Activated CD4-positive, alpha-beta T cell treated with anti-CD3 and anti-CD28 coated beads, Interleukin-10, Interleukin-2, amounts not matched to agents 100 ng/mL and 50 ng/mL, durations not matched to agents 16 hours and 8 hours (primary cell): ENCODE measurements at regions not wholly inside any gene's neighbourhood (a gene's known extent, or its start where the extent isn't known, plus 50 kb on each side); places are given as distances from the start of the nearest gene placed in this dataset.

Source experiments
- DNase-seq: peaks from one replicate; pipeline ENCODE4 v3.0.0-alpha.2; 2020

DNA sequence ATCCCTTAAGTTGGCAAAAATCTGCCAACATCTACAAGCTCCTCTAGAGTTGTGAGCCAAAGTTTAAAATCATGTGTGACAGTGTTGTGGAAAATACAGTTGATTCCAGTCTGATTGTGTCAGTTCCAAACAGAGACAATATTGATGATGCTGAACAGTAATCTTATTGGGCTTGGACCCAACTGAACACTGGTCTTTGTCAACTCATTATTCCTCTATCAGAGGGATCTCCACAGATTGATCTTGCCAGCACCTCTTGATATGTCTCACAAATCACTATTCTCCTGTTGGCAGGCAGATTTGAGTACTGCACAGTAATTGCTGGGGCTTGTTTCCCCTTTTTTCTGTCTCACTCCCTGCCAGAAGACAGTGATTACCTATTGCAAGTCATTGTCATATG lies 326.6 kb upstream of the DPH6 start:
- DNase-seq, result no peak

DNA sequence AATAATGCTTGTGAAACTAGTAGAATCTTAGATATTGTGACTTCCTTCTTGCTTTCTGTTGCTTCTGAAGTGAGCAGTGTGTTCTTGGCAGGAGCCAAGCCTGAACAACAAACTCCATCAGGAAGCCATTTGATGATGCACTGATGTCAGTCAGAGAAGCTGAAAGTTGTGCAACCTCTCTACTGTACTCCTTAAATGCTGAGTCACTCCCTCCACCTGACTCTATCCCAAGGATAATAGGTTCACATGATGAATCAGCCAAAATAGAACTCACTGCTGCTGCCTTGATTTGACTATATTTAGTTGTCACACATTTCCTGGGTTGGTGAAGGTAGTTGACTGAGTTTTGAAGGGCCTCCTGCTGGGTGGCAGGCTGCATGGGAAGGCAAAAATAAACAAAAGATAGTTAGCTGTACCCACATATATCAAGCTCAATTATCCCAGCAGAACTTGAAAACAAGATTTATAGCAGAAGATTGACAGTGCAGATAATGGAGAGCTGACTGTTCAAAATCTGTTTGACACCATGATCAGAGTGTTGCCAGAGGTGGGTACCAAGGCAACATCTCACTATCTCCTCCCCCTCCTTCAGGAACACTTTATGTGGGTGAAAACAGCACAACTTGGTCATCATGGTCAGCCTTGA lies 328.4 kb upstream of the DPH6 start:
- DNase-seq, result peak; percentile 2

GRCh38 chr15:35876762-35877161 lies 330.8 kb upstream of the DPH6 start:
- DNase-seq, result no peak

- no peak for DNase-seq
These were observed 334.9 kb upstream of the DPH6 start for GRCh38 chr15:35880896-35881295.

- no peak for DNase-seq
These were observed 339.9 kb upstream of the DPH6 start for GRCh38 chr15:35885870-35886269.

GRCh38 chr15:35886765-35887164 lies 340.8 kb upstream of the DPH6 start:
- DNase-seq, result no peak

GRCh38 chr15:35888815-35889214 lies 342.9 kb upstream of the DPH6 start:
- DNase-seq, result no peak

- no peak for DNase-seq
These were observed 361.5 kb upstream of the DPH6 start for GRCh38 chr15:35907511-35907910.

GRCh38 chr15:35909414-35909813 lies 363.4 kb upstream of the DPH6 start:
- DNase-seq, result no peak

DNA sequence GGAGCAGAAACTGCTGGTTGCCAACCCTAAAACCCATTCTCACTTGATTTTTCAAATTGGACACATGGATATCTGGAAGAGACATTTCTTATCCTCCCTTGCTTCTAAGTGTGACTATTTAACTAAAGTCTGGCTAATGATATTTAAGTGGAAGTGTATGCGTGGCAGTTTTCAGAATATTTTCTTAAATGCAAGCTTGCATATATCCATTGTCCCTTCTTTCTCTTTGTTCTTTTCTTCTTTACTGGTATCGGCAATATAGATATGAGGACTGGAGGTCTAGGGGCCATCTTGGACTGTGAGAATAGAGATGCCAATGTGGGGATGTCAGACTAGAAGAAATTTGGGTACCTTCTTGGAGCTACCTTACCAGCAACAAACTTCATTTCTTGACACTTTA lies 364.3 kb upstream of the DPH6 start:
- DNase-seq, result no peak

GRCh38 chr15:35911052-35911777 lies 365.2 kb upstream of the DPH6 start:
- no peak for DNase-seq

- no peak for DNase-seq
These were observed 366.2 kb upstream of the DPH6 start for GRCh38 chr15:35912196-35912595.

- no peak for DNase-seq
These were observed 368.6 kb upstream of the DPH6 start for GRCh38 chr15:35914573-35914972.

DNA sequence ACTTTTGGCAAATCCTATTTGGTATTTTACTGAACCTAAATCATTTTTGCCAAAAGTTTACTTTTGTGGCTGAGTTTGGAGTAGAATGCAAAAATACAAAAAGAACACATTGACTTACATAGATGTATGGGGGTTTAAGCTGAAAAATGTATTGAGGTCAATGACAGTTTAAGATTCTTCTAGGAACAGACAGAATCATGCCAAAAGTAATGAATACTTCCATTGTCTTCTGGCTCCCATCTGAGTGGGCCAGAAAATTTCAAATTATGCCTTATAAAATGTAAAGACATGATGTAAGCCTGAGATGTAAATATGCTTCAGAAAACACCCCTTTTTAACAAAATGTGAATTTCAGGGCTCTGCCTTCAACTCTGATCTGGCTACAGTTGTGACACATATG lies 375.1 kb upstream of the DPH6 start:
- DNase-seq, result no peak

DNA sequence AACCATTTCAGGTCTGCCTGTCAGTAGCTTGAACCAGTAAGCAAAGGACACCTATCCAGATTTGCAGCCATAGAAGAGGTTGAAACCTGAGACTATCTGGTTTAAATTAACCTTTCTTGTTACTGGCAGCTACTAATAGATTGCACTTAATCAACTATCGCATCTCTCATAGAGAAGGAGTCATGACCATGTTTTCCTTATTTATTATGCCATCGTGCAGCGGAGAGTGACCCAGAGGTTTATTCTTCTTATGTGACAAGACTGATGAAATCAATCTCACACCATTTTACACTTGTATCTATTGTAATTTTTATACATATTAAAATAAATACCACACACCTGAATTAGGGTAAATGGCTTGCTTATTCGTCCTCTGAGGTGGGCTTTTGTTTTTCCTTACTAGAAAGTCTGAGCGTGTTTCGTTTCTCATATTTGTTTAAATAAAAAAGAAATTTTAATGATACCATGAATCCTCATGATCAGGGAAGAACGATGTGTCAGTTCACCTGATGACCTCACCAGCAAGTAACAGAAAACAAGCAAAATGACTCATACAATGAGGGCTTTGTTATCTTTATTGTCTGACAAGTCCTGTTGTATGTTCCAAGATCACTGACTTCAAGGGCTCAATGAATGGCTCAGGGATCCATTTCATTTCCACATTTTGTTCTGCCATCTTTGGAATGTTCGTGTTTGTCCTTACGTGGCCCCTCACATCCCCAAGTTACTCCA lies 379.5 kb upstream of the DPH6 start:
- DNase-seq, result no peak

DNA sequence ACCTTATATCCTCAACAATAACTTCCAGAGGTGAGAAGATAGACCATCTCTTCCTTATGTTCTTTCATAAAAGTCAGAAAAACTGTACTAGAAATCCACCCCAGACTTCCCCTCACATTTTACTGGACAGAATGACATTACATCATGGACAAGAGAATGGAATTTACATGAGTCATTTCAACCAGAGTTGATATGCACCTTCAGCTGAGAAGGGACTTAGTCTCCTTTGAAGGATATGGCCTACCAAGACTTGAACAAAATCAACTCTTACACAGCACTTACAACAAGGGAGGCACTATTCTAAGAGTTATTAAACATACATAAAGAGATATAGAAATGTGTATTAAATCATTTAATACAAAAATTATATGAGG lies 380.0 kb upstream of the DPH6 start:
- no peak for DNase-seq

GRCh38 chr15:35928847-35929246 lies 382.9 kb upstream of the DPH6 start:
- no peak for DNase-seq

DNA sequence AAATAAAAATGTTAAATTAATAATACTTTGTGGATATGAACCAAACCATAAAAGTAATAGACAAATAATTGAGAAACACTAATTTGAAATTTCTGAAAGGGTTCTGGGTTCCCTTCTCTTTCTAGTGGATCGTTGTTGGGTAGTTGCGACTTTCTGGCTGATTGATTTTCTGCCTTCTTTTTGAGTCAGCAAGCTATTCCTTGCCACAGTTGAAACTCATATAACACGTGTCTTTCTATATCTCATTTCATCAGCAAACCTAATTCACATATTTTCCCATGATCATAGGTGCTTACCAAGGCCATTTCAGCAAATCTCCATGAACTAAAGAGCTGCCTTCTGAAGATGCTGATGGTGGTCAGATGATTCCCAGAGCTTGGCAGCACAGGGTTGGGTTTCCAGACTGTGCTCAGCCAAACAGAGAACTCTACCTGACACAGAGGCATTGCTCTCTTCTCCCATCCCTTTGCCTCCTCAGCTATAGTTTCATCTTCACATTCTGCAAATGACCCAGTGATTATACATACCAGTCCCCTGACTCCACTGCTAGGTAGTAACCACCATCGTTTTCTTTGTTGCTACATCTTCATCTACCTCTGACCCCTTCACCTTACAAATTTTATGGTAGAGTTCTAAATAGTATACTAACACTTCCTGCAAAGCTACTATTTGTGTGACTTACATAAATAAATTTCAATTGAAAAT lies 383.9 kb upstream of the DPH6 start:
- peak; percentile 49 for DNase-seq

- no peak for DNase-seq
These were observed 385.9 kb upstream of the DPH6 start for GRCh38 chr15:35931799-35932341.

DNA sequence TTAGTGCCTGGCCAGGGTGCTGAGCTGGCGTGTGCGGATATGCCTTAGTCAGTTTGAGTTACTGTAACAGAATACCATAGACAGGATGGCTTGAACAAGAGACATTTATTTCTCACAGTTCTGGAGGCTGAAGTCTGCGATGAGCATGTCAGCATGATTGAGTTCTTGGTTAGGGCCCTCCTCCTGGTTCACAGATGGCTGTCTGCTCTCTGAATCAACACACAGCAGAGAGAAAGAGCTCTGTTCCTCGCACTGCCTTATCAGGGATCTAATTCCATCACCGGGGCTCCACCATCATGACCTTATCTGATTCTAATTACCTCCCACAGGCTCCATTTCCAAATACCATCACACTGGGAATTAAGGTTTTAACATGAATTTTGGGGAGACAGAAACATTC lies 386.6 kb upstream of the DPH6 start:
- DNase-seq, result no peak

- no peak for DNase-seq
These were observed 387.6 kb upstream of the DPH6 start for GRCh38 chr15:35933531-35933930.

GRCh38 chr15:35934383-35935049 lies 388.6 kb upstream of the DPH6 start:
- DNase-seq, result no peak

- DNase-seq, result no peak
These were observed 390.3 kb upstream of the DPH6 start for GRCh38 chr15:35936284-35936683.
